SK-N-SH (cell line): ENCODE measurements at regions not wholly inside any gene's neighbourhood (a gene's known extent, or its start where the extent isn't known, plus 50 kb on each side); places are given as distances from the start of the nearest gene placed in this dataset.

Experiments used
- EZH2phosphoT487 ChIP-seq: fragments of 200-600 bp; sonication (generic); IDR thresholded peaks from 2 replicates; pipeline ENCODE4 v1.6.1; 2017; ENCODE audit warnings: low read depth, mixed run types, mild to moderate bottlenecking, antibody characterized with exemption, moderate library complexity, borderline replicate concordance
- FOXM1 ChIP-seq: IDR thresholded peaks from 2 replicates; pipeline ENCODE4 v1.4.0; 2012; ENCODE audit warnings: low read depth, mild to moderate bottlenecking
- GABPA ChIP-seq: IDR thresholded peaks from 2 replicates; pipeline ENCODE4 v1.4.0; 2012; ENCODE audit warnings: low read depth, mild to moderate bottlenecking
- PBX3 ChIP-seq: IDR thresholded peaks from 2 replicates; pipeline ENCODE4; 2012
- RAD21 ChIP-seq: IDR thresholded peaks from 2 replicates; pipeline ENCODE4 v1.6.1; 2012; ENCODE audit warnings: mild to moderate bottlenecking, low read length
- RFX5 ChIP-seq: IDR thresholded peaks from 2 replicates; pipeline ENCODE4 v1.6.1; 2012; ENCODE audit warnings: mild to moderate bottlenecking, improper control_type of control experiment, low read length
- TAF1 ChIP-seq: IDR thresholded peaks from 2 replicates; pipeline ENCODE4 v1.6.1; 2012; ENCODE audit warnings: low read depth, mild to moderate bottlenecking, low read length, moderate library complexity, borderline replicate concordance
- YY1 ChIP-seq: IDR thresholded peaks from 2 replicates; pipeline ENCODE4 v1.4.0; 2012; ENCODE audit warnings: low read depth, mild to moderate bottlenecking
- TF ChIP-seq, protein P1 (sequence below): fragments of 200-600 bp; sonication (generic); IDR thresholded peaks from 2 replicates; pipeline ENCODE4 v1.6.1; 2017; ENCODE audit warnings: antibody characterized with exemption, mild to moderate bottlenecking, moderate library complexity

DNA sequence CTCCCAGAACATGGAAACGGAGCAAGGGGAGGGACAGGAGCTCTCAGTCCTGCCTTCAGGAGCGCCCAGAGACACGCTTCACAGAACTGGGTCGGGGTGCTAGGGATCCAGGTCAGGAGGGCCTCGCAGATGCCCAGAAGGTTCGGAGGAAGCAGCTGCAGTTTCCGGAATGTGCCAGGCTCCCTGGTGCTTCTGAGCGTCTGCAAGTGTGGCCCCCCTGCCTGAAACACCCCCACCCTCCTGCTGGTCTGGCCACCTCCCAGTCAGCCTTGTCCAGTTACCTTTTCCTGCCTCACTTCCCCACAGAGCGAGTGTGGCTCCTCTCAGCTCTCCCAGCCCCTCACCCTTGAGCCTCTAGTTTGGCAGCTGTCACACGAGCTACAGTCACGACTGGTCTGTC is 88.3 kb upstream of the TAF1B start:
- TF ChIP-seq, protein P1, sequence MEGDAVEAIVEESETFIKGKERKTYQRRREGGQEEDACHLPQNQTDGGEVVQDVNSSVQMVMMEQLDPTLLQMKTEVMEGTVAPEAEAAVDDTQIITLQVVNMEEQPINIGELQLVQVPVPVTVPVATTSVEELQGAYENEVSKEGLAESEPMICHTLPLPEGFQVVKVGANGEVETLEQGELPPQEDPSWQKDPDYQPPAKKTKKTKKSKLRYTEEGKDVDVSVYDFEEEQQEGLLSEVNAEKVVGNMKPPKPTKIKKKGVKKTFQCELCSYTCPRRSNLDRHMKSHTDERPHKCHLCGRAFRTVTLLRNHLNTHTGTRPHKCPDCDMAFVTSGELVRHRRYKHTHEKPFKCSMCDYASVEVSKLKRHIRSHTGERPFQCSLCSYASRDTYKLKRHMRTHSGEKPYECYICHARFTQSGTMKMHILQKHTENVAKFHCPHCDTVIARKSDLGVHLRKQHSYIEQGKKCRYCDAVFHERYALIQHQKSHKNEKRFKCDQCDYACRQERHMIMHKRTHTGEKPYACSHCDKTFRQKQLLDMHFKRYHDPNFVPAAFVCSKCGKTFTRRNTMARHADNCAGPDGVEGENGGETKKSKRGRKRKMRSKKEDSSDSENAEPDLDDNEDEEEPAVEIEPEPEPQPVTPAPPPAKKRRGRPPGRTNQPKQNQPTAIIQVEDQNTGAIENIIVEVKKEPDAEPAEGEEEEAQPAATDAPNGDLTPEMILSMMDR, result no peak
- no peak for TF ChIP-seq TAF1
- TF ChIP-seq YY1, result no peak
- no peak for TF ChIP-seq GABPA
- no peak for TF ChIP-seq RAD21
- no peak for TF ChIP-seq EZH2phosphoT487
- no peak for TF ChIP-seq RFX5
- TF ChIP-seq FOXM1, result no peak
- no peak for TF ChIP-seq PBX3
